HG03039 (cell line): ENCODE measurements at regions not wholly inside any gene's neighbourhood (a gene's known extent, or its start where the extent isn't known, plus 50 kb on each side); places are given as distances from the start of the nearest gene placed in this dataset.

Experiments
- ATAC-seq: cut with Tn5 transposase; IDR thresholded peaks from one replicate; pipeline ENCODE4 v1.9.1; 2021; ENCODE audit warnings: mild to moderate bottlenecking, moderate library complexity; ENCODE audit not compliant: unreplicated experiment

DNA sequence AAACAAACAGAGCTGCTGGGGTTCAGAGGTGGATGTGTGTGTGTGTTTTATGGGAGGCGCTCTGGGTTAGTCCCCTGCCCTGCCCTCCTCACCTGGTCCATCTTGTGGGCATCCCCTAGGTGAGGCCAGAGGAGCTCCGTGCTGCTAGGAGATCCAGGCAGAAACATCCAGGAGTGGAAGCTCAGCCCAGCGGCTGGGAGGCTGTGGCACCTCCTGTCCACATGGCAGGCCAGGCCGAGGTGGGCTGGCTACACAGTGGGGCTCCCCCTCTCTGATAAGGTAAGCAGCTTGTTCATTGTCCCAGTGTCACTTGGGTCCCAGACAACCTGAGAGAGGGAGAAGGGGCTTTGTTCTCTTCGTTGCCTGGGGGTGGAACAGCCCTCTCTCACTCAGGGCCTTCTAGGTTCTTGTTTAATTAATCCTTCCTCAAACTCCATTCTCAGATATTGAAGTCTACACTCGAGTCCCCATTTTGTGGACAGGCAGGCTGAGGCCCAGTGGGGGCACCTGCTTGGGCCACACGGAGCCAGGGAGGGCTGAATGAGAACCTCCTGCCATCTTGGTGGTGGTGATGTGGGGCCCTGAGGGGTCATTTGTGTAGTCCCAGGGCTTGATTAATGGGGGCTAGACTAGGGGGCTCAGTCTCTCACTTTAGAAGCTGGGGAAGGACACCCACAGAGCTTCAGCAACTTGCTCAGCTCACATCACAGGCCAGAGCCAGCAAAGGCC lies 216.8 kb upstream of the GPR26 start:
- ATAC-seq, result no peak

DNA sequence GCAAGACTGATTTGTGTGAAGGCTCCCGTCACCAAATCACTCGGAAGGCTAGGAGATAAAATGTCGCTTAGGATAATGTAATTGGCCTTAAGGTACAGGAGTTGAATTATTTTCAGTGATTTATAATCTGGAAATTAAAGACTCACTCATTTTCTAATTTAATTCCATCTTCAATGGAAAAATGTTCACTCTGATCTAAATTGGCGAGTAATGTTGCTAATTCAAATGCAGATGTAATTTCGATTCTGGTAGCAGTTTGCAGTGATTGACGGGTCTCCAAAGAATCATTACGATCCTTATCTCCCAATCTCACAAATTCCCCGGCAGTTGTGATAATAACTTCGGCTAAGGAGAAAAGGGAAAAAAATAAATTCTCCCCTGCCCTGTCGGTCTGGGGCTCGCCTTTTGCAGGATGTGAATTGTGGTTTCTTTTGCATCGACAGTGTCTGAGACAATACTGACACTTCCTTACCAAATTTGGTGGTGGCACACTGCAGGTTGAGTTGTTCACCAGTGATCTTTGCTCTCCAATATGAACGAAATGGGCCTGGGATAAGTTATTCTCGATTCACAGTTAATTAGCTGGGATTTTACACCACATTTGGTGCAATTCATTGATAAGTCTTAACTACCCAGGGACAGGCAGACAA lies 215.1 kb upstream of the GPR26 start:
- no peak for ATAC-seq

DNA sequence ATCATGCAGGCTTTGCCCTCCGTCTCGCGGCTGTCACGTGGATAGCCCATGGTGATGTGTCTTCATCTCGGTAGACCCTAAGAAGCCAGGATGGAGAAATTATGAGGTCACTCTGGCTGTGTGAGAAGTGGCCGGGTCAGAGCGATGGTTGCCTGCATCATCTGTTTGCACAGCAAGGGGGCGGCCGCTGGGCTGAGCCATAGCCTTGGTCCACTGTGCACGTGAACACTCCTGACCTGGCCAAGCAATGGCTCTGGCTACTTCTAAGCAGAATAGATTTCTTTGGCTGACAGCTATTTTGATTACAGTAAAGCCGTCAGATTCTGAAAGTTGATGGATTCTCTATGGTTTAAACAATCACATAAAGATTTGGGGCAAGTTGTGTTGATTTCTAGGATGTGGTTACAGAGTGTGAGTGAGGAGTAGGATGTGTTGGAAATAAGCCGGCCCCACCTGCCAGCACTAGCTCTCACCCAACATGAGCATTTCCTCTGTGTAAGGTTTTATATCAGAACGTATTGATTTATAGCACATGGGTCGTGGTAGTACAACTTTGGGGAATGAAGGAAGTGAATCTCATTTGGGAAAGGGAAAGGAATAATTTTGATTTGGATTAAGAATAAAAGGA lies 214.4 kb upstream of the GPR26 start:
- ATAC-seq, result no peak

DNA sequence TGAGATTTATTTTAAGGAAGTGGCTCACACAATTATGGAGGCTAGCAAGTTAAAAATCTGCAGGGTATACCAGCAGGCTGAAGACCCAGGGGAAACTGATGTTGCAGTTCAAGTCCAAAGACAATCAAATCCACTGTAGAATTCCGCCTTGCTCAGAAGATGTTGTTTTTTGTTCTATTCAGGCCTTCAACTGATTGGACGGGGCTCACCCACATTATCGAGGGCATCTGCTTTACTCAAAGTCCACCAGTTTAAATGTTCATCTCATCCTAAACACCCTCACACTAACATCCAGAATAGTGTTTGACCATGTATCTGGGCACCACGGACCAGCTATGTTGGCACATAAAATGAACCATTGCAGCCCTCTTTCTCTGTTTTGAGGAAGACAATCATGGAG lies 211.2 kb upstream of the GPR26 start:
- ATAC-seq, result no peak

DNA sequence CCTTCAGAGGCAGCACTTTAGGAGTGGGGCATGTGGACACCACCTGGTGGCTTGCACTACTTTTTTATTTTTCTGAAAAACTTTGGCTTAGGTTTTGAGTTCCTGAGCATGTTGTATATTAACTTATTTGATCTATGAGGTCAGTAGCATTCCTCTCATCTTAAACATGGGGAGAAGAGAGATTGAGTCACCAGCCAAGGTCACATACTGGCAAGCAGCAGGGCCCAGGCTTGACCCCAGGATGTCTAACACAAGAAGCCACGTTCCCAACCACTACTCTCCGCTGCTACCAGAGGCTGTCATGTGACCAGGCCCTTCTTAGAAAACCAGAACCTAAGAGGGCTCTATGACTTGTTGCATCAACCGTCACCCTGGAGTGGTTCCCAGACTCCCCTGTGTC lies 210.3 kb upstream of the GPR26 start:
- ATAC-seq, result no peak

DNA sequence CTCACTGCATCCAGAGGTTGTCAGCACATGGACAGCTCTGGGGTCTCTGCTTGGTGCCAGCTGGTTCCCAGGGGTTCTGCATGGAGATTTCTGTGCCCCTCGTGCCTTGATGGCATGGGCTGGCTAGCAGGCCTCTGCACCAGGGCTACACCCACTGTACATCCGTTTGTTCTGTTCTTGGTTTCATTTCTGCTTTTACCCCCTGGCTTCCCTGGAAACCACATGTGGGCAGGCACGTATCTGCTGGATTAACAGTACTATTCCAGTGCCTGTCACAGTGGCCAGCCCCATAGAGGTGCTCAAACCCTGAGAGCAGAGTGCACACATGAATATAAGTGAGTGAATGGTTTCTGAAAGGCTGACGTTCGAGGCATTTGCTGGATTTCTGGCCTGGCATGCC lies 207.2 kb upstream of the GPR26 start:
- ATAC-seq, result no peak

DNA sequence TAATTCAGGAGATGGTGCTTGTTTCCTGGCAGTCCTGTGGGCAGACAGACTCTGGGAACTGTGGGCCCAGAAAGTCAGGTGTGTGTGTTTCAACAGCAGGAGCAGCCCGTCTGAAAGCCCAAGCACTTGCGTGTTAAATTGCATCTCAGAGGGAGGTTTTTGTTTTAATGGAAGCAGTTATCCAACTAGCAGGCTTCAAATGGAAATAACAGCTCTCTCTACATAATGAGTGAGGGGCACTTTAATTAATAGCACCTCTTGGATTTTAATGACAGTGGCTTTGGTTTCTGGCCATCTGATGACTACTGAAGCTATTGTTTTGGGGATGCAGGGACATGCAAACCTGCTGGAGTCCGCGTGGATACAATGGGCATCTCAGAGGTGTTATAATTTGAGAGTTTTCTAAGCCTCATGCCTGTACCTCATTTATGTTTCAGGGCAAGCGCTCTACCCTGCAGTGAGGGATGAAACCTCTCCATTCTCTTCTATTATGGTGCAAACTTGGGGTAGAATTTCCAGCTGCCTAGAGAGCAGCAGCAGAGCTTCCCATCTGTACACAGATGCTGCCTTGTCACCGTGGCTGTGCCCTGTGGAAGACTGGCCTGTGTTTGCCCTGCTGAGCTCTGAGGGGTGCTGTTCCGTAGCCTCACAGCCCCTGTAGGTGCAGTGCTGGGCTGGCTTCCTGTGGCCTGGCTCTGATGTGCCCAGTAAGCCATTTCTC lies 206.6 kb upstream of the GPR26 start:
- ATAC-seq, result no peak

DNA sequence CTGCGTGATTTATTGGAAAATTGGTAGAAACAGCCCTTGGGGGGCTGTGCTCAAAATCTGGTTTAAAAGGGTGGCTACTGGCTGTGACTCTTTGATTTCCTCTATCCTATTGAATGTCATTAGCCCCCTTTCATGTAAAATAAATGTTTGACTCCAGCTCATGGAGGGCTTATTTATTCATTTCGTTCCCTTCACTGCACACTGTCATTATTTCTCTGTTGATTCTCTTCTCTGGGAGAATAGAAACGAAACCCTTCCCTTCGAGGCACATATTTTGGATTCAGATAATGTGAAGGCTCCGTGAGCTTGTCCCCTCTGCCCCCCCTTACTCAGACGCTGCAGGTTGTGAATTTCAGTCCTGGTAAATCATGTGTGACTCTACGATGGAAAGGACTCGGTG lies 203.9 kb upstream of the GPR26 start:
- ATAC-seq, result no peak

DNA sequence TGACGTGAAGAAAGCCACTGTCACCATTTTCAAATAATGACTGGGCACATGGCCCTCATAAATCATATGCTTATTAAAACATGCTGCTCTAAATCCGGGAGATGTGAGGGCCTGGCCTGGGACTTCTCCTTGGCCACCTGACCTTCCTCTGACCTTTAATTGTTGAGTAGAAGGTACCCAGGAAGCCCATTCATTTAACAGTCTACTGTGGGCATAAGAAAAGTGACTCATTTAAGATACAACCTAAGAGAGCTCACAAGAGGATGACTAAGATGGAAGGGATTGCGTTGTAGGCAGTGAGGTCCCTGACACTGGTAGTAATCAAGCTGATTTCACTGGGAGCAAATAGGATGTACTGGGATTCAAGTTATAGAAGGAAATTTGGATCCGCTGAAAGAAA lies 203.4 kb upstream of the GPR26 start:
- no peak for ATAC-seq

DNA sequence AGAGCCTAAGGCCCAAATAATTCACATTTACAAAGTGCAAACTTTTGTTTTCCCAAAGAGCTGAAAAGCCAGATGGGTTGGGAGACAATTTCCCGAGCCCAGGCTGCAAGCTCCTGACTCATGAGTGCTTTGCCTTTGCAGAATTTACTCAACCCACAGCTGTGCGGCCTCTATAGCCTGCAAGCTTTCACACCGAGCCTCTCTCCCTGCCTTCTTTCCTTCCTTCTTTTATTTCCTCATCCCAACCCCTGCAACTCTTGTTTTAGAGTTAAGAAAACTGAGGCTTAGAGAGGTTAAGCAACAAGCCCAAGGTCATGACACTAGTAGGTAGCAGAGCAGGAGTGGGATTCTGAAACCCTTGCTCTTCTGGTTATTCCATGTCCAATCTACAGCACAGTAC lies 203.0 kb upstream of the GPR26 start:
- ATAC-seq, result no peak

DNA sequence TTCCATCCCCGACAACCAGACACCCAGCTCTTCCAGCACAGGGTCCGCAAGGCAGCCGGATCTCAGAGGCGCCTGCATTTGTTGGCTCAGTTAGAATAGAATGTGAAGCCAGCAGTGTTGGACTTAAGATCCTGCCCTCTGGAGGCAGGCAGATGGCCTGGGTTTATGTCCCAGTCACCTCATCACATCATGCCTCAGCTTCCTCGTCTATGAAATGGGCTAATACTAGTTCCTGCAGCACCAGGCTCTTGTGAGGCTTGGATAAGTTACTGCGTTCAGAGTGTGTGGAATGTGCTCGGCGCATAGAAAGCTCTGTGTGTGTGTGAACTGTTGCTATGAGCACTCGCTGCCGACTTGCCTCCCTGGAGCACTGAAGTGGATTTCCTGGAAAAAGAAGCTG lies 202.5 kb upstream of the GPR26 start:
- no peak for ATAC-seq

DNA sequence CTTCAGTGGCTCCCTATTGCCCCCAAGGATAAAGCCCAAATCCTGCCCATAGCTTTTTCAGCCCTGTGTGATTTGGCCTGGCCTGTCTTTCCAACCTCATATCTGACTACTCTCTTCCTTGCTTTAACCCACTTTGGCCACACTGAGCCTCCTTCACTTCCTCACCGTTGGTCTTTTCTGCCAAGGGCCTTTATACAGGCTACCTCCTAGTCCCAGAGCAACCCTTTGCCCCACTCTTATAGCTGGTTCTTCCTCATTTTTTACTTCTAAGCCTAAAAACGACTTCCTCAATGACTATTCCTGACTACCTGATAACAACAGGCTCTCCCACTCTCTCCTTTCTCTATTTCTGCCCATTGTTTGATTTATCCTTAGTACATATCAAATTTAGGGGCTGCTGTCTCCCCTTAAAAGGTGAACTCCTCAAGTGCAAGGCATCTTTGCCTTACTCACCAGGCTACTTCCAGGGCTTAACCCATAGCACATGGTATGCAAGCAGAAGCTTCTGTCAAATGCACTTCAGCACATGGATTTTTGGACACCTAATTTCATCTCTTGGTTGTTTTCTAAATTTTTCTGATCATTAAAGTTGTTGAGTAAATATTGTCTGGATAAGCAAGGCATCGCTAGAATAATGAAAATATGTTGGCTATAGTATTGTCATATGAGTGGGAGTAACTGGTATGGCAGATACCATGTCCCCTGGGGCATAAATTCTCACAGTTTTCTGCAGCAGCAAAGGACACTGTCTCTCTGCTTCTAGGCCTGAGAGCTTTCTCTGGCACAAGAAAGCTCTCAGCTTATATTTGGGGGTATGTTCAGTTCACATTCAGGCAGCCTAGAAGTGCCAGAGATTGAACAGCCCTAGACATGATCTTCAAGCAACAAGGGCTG lies 201.5 kb upstream of the GPR26 start:
- no peak for ATAC-seq

DNA sequence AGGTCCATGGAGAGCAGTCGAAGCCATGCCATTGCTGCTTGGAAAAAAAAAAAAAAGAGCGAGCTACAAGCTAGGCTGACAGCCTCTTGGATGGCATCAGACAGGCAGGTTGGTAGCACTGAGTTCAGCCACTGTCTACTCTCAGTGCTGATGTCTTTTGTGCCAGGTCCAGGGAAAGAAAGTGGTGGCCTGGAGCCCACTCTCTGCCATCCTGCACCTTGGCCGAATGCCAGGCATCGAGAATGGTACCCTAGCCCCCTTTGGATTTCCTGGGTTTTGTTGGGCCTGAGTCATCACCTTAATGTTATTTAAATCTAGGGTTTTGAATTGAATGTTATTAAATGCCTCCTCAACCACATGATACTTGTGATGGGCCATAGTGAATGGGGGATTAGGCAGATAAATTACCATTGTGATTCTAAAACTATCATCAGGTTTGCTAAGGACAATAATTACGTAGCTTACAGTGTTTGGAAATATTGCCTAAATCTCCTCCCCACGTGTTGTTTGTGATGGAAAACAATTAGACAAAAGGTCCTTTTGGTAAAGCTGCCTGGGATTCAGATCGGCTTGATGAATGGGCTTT lies 195.7 kb upstream of the GPR26 start:
- no peak for ATAC-seq

DNA sequence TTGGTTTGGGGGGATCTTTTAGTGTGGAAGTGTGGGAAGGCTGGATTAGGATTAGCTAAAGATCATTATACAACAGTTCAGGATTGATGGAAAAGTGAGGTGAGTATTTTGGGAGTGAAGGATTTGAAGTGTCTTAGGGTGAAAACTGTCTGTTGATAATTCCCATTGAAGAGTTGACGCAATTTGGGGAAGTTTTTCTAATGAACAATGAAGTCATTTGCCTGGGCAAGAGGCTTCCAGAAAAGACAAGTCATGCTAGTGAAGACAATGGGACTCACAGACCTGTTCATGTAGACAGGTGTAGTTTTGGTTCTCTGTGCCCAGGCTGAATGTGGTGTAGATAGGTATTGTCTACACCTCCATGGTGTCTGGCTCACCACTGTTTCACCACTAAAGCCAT lies 194.3 kb upstream of the GPR26 start:
- ATAC-seq, result no peak

DNA sequence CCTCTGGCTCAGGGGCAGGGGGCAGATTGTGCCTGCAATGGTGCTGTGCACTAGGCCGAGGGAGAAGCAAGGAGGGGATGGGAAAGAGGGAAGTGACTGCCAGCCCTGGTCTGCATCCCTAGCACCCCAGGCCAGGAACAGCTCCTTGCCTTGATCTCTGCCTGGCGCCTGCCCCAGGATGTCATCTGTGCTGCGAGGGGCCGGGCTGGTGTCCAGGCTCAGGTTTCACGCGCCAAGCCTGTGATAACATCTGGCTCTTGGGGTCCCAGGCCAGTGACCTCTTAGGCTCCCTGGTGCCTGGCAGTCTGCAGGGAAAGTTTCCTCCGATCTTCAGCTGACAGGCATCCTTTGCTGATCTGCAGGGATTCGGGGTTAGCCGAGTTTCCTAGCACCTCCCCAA lies 193.5 kb upstream of the GPR26 start:
- ATAC-seq, result no peak

DNA sequence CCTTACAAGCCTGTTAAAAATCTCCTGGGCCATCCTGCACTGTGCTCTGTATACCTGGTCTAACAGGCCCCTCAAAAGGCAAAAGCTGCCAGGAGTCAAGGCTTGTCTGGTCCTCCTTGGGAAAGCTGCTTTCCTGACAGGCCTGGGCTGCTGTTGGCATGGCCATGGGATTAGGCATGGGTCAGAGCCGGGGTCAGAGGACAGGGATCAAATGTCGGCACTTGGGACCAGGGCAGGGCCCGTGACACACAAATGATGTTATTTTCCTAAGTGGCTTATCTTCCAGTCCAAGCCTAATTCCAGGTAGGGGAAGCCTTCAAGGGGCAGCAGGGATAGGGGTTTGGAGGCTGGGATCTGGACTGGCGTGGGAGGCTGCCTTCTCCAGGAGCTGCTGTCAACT lies 191.5 kb upstream of the GPR26 start:
- no peak for ATAC-seq

DNA sequence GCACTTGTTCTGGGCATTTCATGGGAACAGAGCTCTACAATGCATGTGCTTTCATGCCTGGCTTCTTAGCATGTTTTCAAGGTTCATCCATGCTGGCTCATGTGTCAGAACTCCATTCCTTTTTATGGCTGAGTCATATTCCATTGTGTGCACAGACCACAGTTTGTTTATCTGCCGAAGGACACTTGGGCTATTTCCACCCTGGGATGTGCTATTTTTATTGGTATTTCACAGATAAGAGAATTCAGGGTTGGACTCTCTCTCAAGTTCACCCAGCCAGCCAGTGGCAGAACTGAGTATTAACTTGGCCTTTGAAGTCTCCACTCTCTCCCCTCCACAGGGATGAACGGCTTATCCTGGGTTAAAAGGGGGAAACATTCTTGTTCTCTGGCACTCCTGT lies 190.7 kb upstream of the GPR26 start:
- no peak for ATAC-seq

DNA sequence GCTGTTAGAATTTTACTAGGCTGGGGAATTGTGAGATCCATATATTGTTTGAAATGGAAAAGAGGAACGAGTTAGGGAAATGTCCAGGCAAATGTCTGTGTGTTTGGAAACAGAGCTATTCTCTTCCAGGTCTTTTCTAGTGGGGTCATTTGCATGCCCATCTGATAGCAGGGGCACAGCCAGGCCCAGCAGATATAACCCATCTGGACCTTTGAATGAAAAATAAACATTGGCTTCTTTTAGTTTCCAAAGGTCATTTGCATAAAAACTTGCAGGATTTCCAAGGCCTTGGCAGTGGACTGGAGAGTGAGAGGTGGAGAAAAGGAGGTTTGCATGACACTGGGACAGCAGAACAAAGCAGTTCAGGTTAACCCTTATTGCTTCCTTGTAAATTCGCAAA lies 188.0 kb upstream of the GPR26 start:
- no peak for ATAC-seq

DNA sequence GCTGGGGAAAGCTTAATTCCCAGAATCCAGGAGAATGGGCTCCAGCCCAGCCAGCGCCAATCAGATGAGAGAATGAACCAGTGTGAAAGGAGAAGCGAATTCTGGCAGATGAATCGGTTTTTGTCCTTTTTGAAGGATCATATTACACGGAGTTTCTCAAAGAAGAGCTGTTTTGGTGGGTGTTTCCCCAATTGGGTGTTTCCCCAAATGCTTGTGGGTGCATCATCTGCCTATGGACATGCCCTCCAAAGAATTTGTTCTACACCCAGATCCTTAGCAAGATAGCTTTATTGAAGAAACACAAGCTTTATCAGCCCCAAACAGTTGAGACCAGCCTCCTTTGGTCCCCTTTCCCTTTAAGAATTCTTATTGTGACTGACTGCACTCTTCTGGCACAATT lies 186.5 kb upstream of the GPR26 start:
- no peak for ATAC-seq

DNA sequence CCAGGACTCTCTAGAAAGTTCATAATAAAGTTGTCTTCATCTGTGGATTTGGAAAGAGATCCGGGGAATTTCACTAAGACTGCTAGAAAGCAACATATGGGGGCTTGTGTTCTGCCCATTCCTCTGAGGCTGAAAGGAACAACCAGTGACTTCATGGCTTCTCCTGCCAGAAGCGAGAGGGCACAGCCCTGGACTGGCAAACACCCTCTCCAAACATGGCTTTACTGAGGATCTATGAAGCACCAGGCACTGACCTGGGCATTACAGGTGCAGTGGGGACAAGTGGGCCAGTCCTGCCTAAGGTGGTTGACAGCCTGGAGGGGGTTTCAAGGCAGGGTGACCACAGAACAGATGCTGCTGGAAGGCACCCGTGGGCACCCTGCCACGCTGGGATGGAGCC lies 185.8 kb upstream of the GPR26 start:
- no peak for ATAC-seq
